ENCODE measurements at regions not wholly inside any gene's neighbourhood (a gene's known extent, or its start where the extent isn't known, plus 50 kb on each side); places are given as distances from the start of the nearest gene placed in this dataset.
A peak's percentile ranks its signal among the peaks of the same experiment; 100 is the strongest.

DNA sequence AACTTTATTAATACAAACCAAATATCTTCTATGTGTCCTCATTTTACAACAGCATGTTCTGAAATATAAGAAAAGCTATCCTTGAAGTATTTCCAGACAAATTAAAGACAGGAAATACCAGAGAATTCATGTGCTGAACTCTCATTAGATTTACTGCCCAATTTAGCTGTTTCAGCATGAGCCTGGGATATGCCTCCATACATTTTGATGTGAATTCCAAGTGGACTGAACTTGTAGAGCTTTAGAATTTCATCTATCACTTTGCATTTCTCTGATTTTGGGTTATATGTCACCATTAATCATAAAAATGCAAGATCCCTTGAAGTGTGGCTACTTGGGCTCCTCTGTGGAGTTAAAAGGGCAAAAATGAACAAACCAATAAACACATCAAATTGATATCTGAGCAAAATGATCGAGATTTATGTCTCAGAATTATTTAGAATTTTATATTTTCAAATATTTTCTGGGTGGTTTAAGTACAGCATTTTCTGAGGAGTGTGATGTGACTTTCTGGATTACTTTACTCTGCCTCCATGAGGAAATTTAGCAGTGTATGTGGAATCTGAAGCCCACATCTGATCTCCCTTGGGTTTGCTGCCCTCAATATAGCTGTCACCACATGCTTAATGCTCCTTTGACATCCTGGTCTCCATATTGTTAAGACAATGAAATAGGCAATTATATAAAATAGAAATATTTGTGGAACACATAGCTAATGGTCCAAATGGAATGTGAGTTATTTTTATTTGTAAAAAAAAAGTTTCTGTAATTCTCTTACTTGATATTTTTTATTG lies 206.6 kb upstream of the RBMS1 start:
- peak; percentile 71 for ATAC-seq
- TF ChIP-seq TCF4 (CRISPR knock-in tag; IDR thresholded peaks at IDR 0.05; ENCODE audit: borderline replicate concordance) = no peak
- peak; percentile 11; the same call in 1 of the 2 replicates for TF ChIP-seq ISL1 (CRISPR knock-in tag; IDR thresholded peaks at IDR 0.05)

- ATAC-seq = no peak
- TF ChIP-seq ZNF70 (CRISPR knock-in tag; IDR thresholded peaks at IDR 0.05) = no peak
- no peak for TF ChIP-seq RARB (CRISPR knock-in tag; IDR thresholded peaks at IDR 0.05)
- no peak for TF ChIP-seq BACH2 (CRISPR knock-in tag; IDR thresholded peaks at IDR 0.05; ENCODE audit: borderline replicate concordance)
Measured at GRCh38 chr2:160701822-160702221, 208.2 kb upstream of the RBMS1 start.

- no peak for TF ChIP-seq TOX (CRISPR knock-in tag; IDR thresholded peaks at IDR 0.05; ENCODE audit: borderline replicate concordance)
- no peak for TF ChIP-seq ZNF565 (CRISPR knock-in tag; conservative IDR thresholded peaks at IDR 0.05; ENCODE audit: low read depth)
- TF ChIP-seq CSRNP3 (CRISPR knock-in tag; IDR thresholded peaks at IDR 0.05) = no peak
- no peak for TF ChIP-seq ZNF70 (CRISPR knock-in tag; IDR thresholded peaks at IDR 0.05)
- TF ChIP-seq, protein P1, sequence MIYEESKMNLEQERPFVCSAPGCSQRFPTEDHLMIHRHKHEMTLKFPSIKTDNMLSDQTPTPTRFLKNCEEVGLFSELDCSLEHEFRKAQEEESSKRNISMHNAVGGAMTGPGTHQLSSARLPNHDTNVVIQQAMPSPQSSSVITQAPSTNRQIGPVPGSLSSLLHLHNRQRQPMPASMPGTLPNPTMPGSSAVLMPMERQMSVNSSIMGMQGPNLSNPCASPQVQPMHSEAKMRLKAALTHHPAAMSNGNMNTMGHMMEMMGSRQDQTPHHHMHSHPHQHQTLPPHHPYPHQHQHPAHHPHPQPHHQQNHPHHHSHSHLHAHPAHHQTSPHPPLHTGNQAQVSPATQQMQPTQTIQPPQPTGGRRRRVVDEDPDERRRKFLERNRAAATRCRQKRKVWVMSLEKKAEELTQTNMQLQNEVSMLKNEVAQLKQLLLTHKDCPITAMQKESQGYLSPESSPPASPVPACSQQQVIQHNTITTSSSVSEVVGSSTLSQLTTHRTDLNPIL (CRISPR knock-in tag; IDR thresholded peaks at IDR 0.05; ENCODE audit: low read depth) = no peak
- TF ChIP-seq PPARA (CRISPR knock-in tag; IDR thresholded peaks at IDR 0.05; ENCODE audit: borderline replicate concordance) = no peak
- TF ChIP-seq TCF4 (CRISPR knock-in tag; IDR thresholded peaks at IDR 0.05; ENCODE audit: borderline replicate concordance) = no peak
- no peak for TF ChIP-seq SNAI2 (CRISPR knock-in tag; IDR thresholded peaks at IDR 0.05)
- no peak for TF ChIP-seq GLIS3 (CRISPR knock-in tag; IDR thresholded peaks at IDR 0.05)
- TF ChIP-seq ZNF8 (CRISPR knock-in tag; IDR thresholded peaks at IDR 0.05) = no peak
- TF ChIP-seq ZC3H10 (CRISPR knock-in tag; IDR thresholded peaks at IDR 0.05) = no peak
- TF ChIP-seq ISL1 (CRISPR knock-in tag; IDR thresholded peaks at IDR 0.05) = no peak
- TF ChIP-seq, protein P2, sequence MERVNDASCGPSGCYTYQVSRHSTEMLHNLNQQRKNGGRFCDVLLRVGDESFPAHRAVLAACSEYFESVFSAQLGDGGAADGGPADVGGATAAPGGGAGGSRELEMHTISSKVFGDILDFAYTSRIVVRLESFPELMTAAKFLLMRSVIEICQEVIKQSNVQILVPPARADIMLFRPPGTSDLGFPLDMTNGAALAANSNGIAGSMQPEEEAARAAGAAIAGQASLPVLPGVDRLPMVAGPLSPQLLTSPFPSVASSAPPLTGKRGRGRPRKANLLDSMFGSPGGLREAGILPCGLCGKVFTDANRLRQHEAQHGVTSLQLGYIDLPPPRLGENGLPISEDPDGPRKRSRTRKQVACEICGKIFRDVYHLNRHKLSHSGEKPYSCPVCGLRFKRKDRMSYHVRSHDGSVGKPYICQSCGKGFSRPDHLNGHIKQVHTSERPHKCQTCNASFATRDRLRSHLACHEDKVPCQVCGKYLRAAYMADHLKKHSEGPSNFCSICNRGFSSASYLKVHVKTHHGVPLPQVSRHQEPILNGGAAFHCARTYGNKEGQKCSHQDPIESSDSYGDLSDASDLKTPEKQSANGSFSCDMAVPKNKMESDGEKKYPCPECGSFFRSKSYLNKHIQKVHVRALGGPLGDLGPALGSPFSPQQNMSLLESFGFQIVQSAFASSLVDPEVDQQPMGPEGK (CRISPR knock-in tag; IDR thresholded peaks at IDR 0.05; ENCODE audit: borderline replicate concordance) = no peak
- TF ChIP-seq ESRRG (CRISPR knock-in tag; IDR thresholded peaks at IDR 0.05) = no peak
- no peak for TF ChIP-seq RARB (CRISPR knock-in tag; IDR thresholded peaks at IDR 0.05)
- no peak for TF ChIP-seq OSR1 (CRISPR knock-in tag; IDR thresholded peaks at IDR 0.05)
- no peak for TF ChIP-seq ZFP30 (CRISPR knock-in tag; IDR thresholded peaks at IDR 0.05)
- TF ChIP-seq, protein P3, sequence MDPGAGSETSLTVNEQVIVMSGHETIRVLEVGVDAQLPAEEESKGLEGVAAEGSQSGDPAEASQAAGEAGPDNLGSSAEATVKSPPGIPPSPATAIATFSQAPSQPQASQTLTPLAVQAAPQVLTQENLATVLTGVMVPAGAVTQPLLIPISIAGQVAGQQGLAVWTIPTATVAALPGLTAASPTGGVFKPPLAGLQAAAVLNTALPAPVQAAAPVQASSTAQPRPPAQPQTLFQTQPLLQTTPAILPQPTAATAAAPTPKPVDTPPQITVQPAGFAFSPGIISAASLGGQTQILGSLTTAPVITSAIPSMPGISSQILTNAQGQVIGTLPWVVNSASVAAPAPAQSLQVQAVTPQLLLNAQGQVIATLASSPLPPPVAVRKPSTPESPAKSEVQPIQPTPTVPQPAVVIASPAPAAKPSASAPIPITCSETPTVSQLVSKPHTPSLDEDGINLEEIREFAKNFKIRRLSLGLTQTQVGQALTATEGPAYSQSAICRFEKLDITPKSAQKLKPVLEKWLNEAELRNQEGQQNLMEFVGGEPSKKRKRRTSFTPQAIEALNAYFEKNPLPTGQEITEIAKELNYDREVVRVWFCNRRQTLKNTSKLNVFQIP (CRISPR knock-in tag; IDR thresholded peaks at IDR 0.05; ENCODE audit: borderline replicate concordance, low read depth) = no peak
- TF ChIP-seq ZFP3 (CRISPR knock-in tag; IDR thresholded peaks at IDR 0.05) = no peak
- no peak for TF ChIP-seq BACH2 (CRISPR knock-in tag; IDR thresholded peaks at IDR 0.05; ENCODE audit: borderline replicate concordance)
- ATAC-seq = no peak
Measured at GRCh38 chr2:160702754-160703153, 209.1 kb upstream of the RBMS1 start.

DNA sequence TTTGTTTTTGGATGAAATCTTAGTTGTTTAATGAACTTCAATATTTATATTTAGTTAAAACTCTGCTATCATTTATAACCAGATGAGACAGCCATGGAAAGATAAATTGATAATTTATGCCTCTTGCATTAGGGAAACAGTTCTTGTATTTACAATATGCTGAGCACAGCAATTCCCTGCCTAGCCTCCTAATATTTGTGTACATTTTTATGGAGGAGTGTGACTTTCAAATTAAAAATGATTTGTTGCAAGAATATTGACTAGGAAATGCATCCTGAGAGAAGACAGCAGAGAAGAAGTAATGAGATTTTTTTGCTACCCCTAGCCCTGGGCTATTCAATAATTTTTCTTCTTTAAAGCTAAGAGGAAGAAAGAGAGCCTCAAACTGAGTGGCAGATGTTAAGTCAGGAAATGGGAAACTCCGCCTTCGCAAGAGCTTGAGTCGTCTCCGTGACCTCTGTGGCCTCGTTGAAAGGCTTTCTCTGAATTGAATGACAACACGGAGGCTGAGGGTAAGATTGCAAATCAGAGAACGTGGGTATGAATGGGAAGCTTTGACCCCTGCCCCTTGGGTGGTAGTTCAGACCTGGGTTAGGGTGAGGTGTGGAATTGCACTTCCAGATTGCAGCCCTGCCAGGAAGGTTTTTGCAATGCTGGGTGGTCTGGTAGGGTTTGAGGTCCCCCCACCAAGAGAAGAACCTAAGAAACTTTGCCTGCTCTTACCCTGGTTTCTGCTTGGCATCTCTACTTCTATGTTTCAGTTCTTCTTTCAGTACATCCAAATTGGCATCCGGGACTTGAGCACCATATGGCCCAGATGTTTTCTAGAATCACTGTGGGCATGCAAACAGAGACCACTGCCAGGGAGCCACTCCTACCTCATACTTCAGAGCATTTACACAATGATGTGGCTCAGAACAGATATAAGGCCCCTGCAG lies 210.3 kb upstream of the RBMS1 start:
- TF ChIP-seq ZNF565 (CRISPR knock-in tag; conservative IDR thresholded peaks at IDR 0.05; ENCODE audit: low read depth) (no peak), ZNF8 (CRISPR knock-in tag; IDR thresholded peaks at IDR 0.05) (no peak), OSR1 (CRISPR knock-in tag; IDR thresholded peaks at IDR 0.05) (no peak), PPARA (CRISPR knock-in tag; IDR thresholded peaks at IDR 0.05; ENCODE audit: borderline replicate concordance) (no peak), TCF4 (CRISPR knock-in tag; IDR thresholded peaks at IDR 0.05; ENCODE audit: borderline replicate concordance) (no peak), GLIS3 (CRISPR knock-in tag; IDR thresholded peaks at IDR 0.05) (no peak), ZC3H10 (CRISPR knock-in tag; IDR thresholded peaks at IDR 0.05) (no peak), RARB (CRISPR knock-in tag; IDR thresholded peaks at IDR 0.05) (no peak), SNAI2 (CRISPR knock-in tag; IDR thresholded peaks at IDR 0.05) (no peak)
- TF ChIP-seq, protein P2 (CRISPR knock-in tag; IDR thresholded peaks at IDR 0.05; ENCODE audit: borderline replicate concordance) = no peak
- no peak for ATAC-seq

Data from SK-N-SH treated with all-trans-retinoic acid at 6 μM for 48 hours (cell line).